ENCODE measurements at regions not wholly inside any gene's neighbourhood (a gene's known extent, or its start where the extent isn't known, plus 50 kb on each side); places are given as distances from the start of the nearest gene placed in this dataset.

- no peak for TF ChIP-seq REST (IDR thresholded peaks at IDR 0.05; ENCODE audit: low read depth)
- no peak for TF ChIP-seq RAD21 (IDR thresholded peaks at IDR 0.05; ENCODE audit: low read depth)
Measured at GRCh38 chr5:1748271-1748670, 51.4 kb downstream of the MRPL36 start.

GRCh38 chr5:1747803-1748085 is 51.9 kb downstream of the MRPL36 start:
- no peak for TF ChIP-seq EGR1 (IDR thresholded peaks at IDR 0.05)

- TF ChIP-seq TEAD4 (IDR thresholded peaks at IDR 0.05), result no peak
- no peak for TF ChIP-seq YY1 (IDR thresholded peaks at IDR 0.05; ENCODE audit: low read depth)
- TF ChIP-seq FOXM1 (IDR thresholded peaks at IDR 0.05; ENCODE audit: borderline replicate concordance, low read depth), result no peak
- no peak for TF ChIP-seq TAF1 (IDR thresholded peaks at IDR 0.05; ENCODE audit: low read depth)
- no peak for TF ChIP-seq TCF12 (IDR thresholded peaks at IDR 0.05; ENCODE audit: low read depth)
- TF ChIP-seq RAD21 (IDR thresholded peaks at IDR 0.05; ENCODE audit: low read depth), result no peak
- no peak for TF ChIP-seq CREB1 (IDR thresholded peaks at IDR 0.05; ENCODE audit: low read depth)
- no peak for TF ChIP-seq MAX (IDR thresholded peaks at IDR 0.05)
- TF ChIP-seq EGR1 (IDR thresholded peaks at IDR 0.05), result no peak
- no peak for TF ChIP-seq CEBPB (IDR thresholded peaks at IDR 0.05)
Measured at GRCh38 chr5:1747079-1747802, 52.4 kb downstream of the MRPL36 start.

- TF ChIP-seq NFIC (IDR thresholded peaks at IDR 0.05), result no peak
- no peak for TF ChIP-seq RAD21 (IDR thresholded peaks at IDR 0.05; ENCODE audit: low read depth)
- TF ChIP-seq EGR1 (IDR thresholded peaks at IDR 0.05), result no peak
- TF ChIP-seq YY1 (IDR thresholded peaks at IDR 0.05; ENCODE audit: low read depth), result no peak
- no peak for TF ChIP-seq USF1 (IDR thresholded peaks at IDR 0.05)
- TF ChIP-seq TAF1 (IDR thresholded peaks at IDR 0.05; ENCODE audit: low read depth), result no peak
- no peak for TF ChIP-seq TEAD4 (IDR thresholded peaks at IDR 0.05)
- TF ChIP-seq CEBPB (IDR thresholded peaks at IDR 0.05), result no peak
- no peak for TF ChIP-seq FOXM1 (IDR thresholded peaks at IDR 0.05; ENCODE audit: borderline replicate concordance, low read depth)
- TF ChIP-seq CREB1 (IDR thresholded peaks at IDR 0.05; ENCODE audit: low read depth), result no peak
- no peak for TF ChIP-seq ZBTB7A (IDR thresholded peaks at IDR 0.05; ENCODE audit: low read depth)
- TF ChIP-seq MAX (IDR thresholded peaks at IDR 0.05), result no peak
- no peak for TF ChIP-seq TCF12 (IDR thresholded peaks at IDR 0.05; ENCODE audit: low read depth)
Measured at GRCh38 chr5:1746371-1747078, 53.1 kb downstream of the MRPL36 start.

- TF ChIP-seq ZBTB7A (IDR thresholded peaks at IDR 0.05; ENCODE audit: low read depth) (no peak), MAX (IDR thresholded peaks at IDR 0.05) (no peak), REST (IDR thresholded peaks at IDR 0.05; ENCODE audit: low read depth) (no peak), TCF12 (IDR thresholded peaks at IDR 0.05; ENCODE audit: low read depth) (no peak), NFIC (IDR thresholded peaks at IDR 0.05) (no peak), YY1 (IDR thresholded peaks at IDR 0.05; ENCODE audit: low read depth) (no peak), EGR1 (IDR thresholded peaks at IDR 0.05) (no peak), TAF1 (IDR thresholded peaks at IDR 0.05; ENCODE audit: low read depth) (no peak), CEBPB (IDR thresholded peaks at IDR 0.05) (no peak), TEAD4 (IDR thresholded peaks at IDR 0.05) (no peak), CREB1 (IDR thresholded peaks at IDR 0.05; ENCODE audit: low read depth) (no peak), RAD21 (IDR thresholded peaks at IDR 0.05; ENCODE audit: low read depth) (no peak), USF1 (IDR thresholded peaks at IDR 0.05) (no peak), EP300 (IDR thresholded peaks at IDR 0.05; ENCODE audit: borderline replicate concordance) (no peak), FOXM1 (IDR thresholded peaks at IDR 0.05; ENCODE audit: borderline replicate concordance, low read depth) (no peak)
Measured at GRCh38 chr5:1745796-1746370, 53.8 kb downstream of the MRPL36 start.
